Stimulated activated CD4-positive, alpha-beta T cell treated with anti-CD3 and anti-CD28 coated beads, Interleukin-4, amount 100 ng/mL, for 4 hours (primary cell): ENCODE measurements at regions not wholly inside any gene's neighbourhood (a gene's known extent, or its start where the extent isn't known, plus 50 kb on each side); places are given as distances from the start of the nearest gene placed in this dataset.
"Not testable (repeated sequence)": the region's sequence is repeated elsewhere in the genome, so short reads cannot be mapped to it uniquely, and the experiment has no call there.

Experiments used
- DNase-seq, 2 experiments: peaks; one replicate each; pipeline ENCODE4 v3.0.0-alpha.2; 2020

- DNase-seq, result no peak
These were observed 487.4 kb downstream of the PRDM9 start for GRCh38 chr5:23994581-23995370.

GRCh38 chr5:23996525-23996924 is 489.1 kb downstream of the PRDM9 start:
- no peak for DNase-seq

- no peak for DNase-seq
These were observed 498.0 kb downstream of the PRDM9 start for GRCh38 chr5:24005384-24005783.

- not testable (repeated sequence) for DNase-seq
These were observed 510.3 kb downstream of the PRDM9 start for GRCh38 chr5:24017710-24018109.

GRCh38 chr5:24026288-24026687 is 518.9 kb downstream of the PRDM9 start:
- DNase-seq, result no peak

GRCh38 chr5:24042688-24043087 is 535.3 kb downstream of the PRDM9 start:
- DNase-seq, result no peak

- no peak for DNase-seq
These were observed 537.6 kb downstream of the PRDM9 start for GRCh38 chr5:24045046-24045445.

GRCh38 chr5:24053737-24054136 is 546.3 kb downstream of the PRDM9 start:
- no peak for DNase-seq

- no peak for DNase-seq
These were observed 551.6 kb downstream of the PRDM9 start for GRCh38 chr5:24059006-24059405.

GRCh38 chr5:24059716-24060115 is 552.3 kb downstream of the PRDM9 start:
- DNase-seq, result no peak

GRCh38 chr5:24065779-24066178 is 558.4 kb downstream of the PRDM9 start:
- DNase-seq, result no peak

GRCh38 chr5:24067208-24067607 is 559.8 kb downstream of the PRDM9 start:
- no peak for DNase-seq

- DNase-seq, result no peak
These were observed 561.1 kb downstream of the PRDM9 start for GRCh38 chr5:24068524-24068923.

GRCh38 chr5:24073107-24073506 is 565.7 kb downstream of the PRDM9 start:
- no peak for DNase-seq

- DNase-seq, result no peak
These were observed 564.7 kb downstream of the CDH10 start for GRCh38 chr5:24080046-24080445.

- no peak for DNase-seq
These were observed 550.6 kb downstream of the CDH10 start for GRCh38 chr5:24094081-24094679.

GRCh38 chr5:24102010-24102409 is 542.8 kb downstream of the CDH10 start:
- no peak for DNase-seq

GRCh38 chr5:24103451-24104023 is 541.2 kb downstream of the CDH10 start:
- no peak for DNase-seq

- no peak for DNase-seq
These were observed 534.7 kb downstream of the CDH10 start for GRCh38 chr5:24110004-24110615.

- no peak for DNase-seq
These were observed 532.4 kb downstream of the CDH10 start for GRCh38 chr5:24112420-24112819.

GRCh38 chr5:24118351-24118750 is 526.4 kb downstream of the CDH10 start:
- no peak for DNase-seq

- no peak for DNase-seq
These were observed 509.2 kb downstream of the CDH10 start for GRCh38 chr5:24135536-24135935.

GRCh38 chr5:24141046-24141445 is 503.7 kb downstream of the CDH10 start:
- DNase-seq, result no peak

- no peak for DNase-seq
These were observed 502.4 kb downstream of the CDH10 start for GRCh38 chr5:24142341-24142740.
